H9 (cell line): ENCODE measurements at regions not wholly inside any gene's neighbourhood (a gene's known extent, or its start where the extent isn't known, plus 50 kb on each side); places are given as distances from the start of the nearest gene placed in this dataset.

ENCODE experiments used
- DNase-seq: peaks from one replicate; pipeline ENCODE4 v3.0.0-alpha.2; 2017
- H2AFZ ChIP-seq: one replicate; pipeline ENCODE4 v1.6.1; 2013; ENCODE audit warnings: mild to moderate bottlenecking, low read length, control low read depth, moderate library complexity
- H2AK5ac ChIP-seq: 2 replicates; pipeline ENCODE4 v1.6.1; 2013; ENCODE audit warnings: low read length, control low read depth, mixed read lengths; ENCODE audit not compliant: insufficient read length
- H2BK120ac ChIP-seq: one replicate; pipeline ENCODE4 v1.6.1; 2013; ENCODE audit warnings: low read depth, mild to moderate bottlenecking, low read length, control low read depth, inconsistent platforms; ENCODE audit not compliant: poor library complexity, severe bottlenecking
- H2BK12ac ChIP-seq: 2 replicates; pipeline ENCODE4 v1.6.1; 2013; ENCODE audit warnings: low read length, control low read depth, mixed read lengths, low read depth; ENCODE audit not compliant: insufficient read length
- H2BK15ac ChIP-seq: 2 replicates; pipeline ENCODE4 v1.6.1; 2013; ENCODE audit warnings: low read depth, low read length, control low read depth
- H2BK20ac ChIP-seq: one replicate; pipeline ENCODE4 v1.6.1; 2013; ENCODE audit warnings: low read depth, mild to moderate bottlenecking, low read length, control low read depth, inconsistent platforms; ENCODE audit not compliant: poor library complexity, severe bottlenecking
- H2BK5ac ChIP-seq: 2 replicates; pipeline ENCODE4 v1.6.1; 2013; ENCODE audit warnings: low read length, control low read depth, mixed read lengths; ENCODE audit not compliant: insufficient read length
- H3K14ac ChIP-seq: 2 replicates; pipeline ENCODE4 v1.6.1; 2013; ENCODE audit warnings: low read length, control low read depth; ENCODE audit not compliant: insufficient read depth
- H3K18ac ChIP-seq: 2 replicates; pipeline ENCODE4 v1.6.1; 2013; ENCODE audit warnings: low read depth, mild to moderate bottlenecking, mixed read lengths, low read length, control low read depth; ENCODE audit not compliant: insufficient read length
- H3K23ac ChIP-seq: 2 replicates; pipeline ENCODE4 v1.6.1; 2013; ENCODE audit warnings: low read length, control low read depth, mixed read lengths, low read depth; ENCODE audit not compliant: insufficient read length
- H3K23me2 ChIP-seq: 2 replicates; pipeline ENCODE4 v1.6.1; 2013; ENCODE audit warnings: low read depth, mild to moderate bottlenecking, mixed read lengths, low read length, control low read depth; ENCODE audit not compliant: insufficient read length, poor library complexity, severe bottlenecking
- H3K27ac ChIP-seq: 2 replicates; pipeline ENCODE4 v1.5.1; 2013; ENCODE audit warnings: low read length, control low read depth, mixed read lengths, low read depth; ENCODE audit not compliant: insufficient read length
- H3K27me3 ChIP-seq: 2 replicates; pipeline ENCODE4 v1.6.1; 2013; ENCODE audit warnings: low read length, control low read depth, inconsistent platforms; ENCODE audit not compliant: insufficient read depth
- H3K4ac ChIP-seq: 2 replicates; pipeline ENCODE4 v1.6.1; 2013; ENCODE audit warnings: low read depth, mild to moderate bottlenecking, control low read depth, inconsistent platforms, low read length, moderate library complexity
- H3K4me1 ChIP-seq: 2 replicates; pipeline ENCODE4 v1.6.1; 2013; ENCODE audit warnings: low read length, control low read depth, inconsistent platforms; ENCODE audit not compliant: insufficient read depth
- H3K4me2 ChIP-seq: 2 replicates; pipeline ENCODE4 v1.6.1; 2013; ENCODE audit warnings: low read length, control low read depth, mixed read lengths; ENCODE audit not compliant: insufficient read length, insufficient read depth
- H3K56ac ChIP-seq: 2 replicates; pipeline ENCODE4 v1.6.1; 2013; ENCODE audit warnings: low read depth, mild to moderate bottlenecking, mixed read lengths, low read length, control low read depth; ENCODE audit not compliant: insufficient read length
- H3K79me1 ChIP-seq: 2 replicates; pipeline ENCODE4 v1.6.1; 2013; ENCODE audit warnings: low read depth, mild to moderate bottlenecking, moderate library complexity, low read length, control low read depth, inconsistent platforms; ENCODE audit not compliant: insufficient read depth, poor library complexity, severe bottlenecking
- H3K79me2 ChIP-seq: 2 replicates; pipeline ENCODE4 v1.6.1; 2013; ENCODE audit warnings: low read length, control low read depth, inconsistent platforms; ENCODE audit not compliant: insufficient read depth
- H3K9ac ChIP-seq: 2 replicates; pipeline ENCODE4 v1.6.1; 2013; ENCODE audit warnings: low read length, control low read depth, mixed read lengths; ENCODE audit not compliant: insufficient read length; ENCODE audit errors: extremely low read depth
- H3K9me3 ChIP-seq: one replicate; pipeline ENCODE4 v1.6.1; 2013; ENCODE audit warnings: low read depth, low read length, inconsistent platforms; ENCODE audit not compliant: control insufficient read depth
- H3T11ph ChIP-seq: one replicate; pipeline ENCODE4 v1.6.1; 2013; ENCODE audit warnings: mild to moderate bottlenecking, low read length, control low read depth, inconsistent platforms
- H4K20me1 ChIP-seq: one replicate; pipeline ENCODE4 v1.6.1; 2013; ENCODE audit not compliant: control insufficient read depth, insufficient read length, insufficient read depth
- H4K5ac ChIP-seq: 2 replicates; pipeline ENCODE4 v1.6.1; 2013; ENCODE audit warnings: low read depth, mild to moderate bottlenecking, mixed read lengths, low read length, control low read depth; ENCODE audit not compliant: insufficient read length
- H4K8ac ChIP-seq: replicated peaks from 2 replicates; pipeline ENCODE4 v1.6.1; 2013; ENCODE audit warnings: low read length, control low read depth, mixed read lengths, low read depth; ENCODE audit not compliant: insufficient read length
- H4K91ac ChIP-seq: 2 replicates; pipeline ENCODE4 v1.6.1; 2013; ENCODE audit warnings: low read depth, mild to moderate bottlenecking, moderate library complexity, mixed read lengths, low read length, control low read depth; ENCODE audit not compliant: insufficient read length
- H3K27ac Mint-ChIP-seq, 3 experiments: 2 replicates in 2 of 3; 3 replicates in 1 of 3; pipeline ENCODE4 v1.8.0; 2020 to 2021; ENCODE audit warnings: mixed read lengths in 3 of 3, mild to moderate bottlenecking in 1 of 3, moderate library complexity in 1 of 3
- H3K27me3 Mint-ChIP-seq: 2 replicates; pipeline ENCODE4 v1.8.0; 2021; ENCODE audit warnings: low read depth, mild to moderate bottlenecking, moderate library complexity, mixed read lengths
- H3K36me3 Mint-ChIP-seq, 3 experiments: 2 replicates in 2 of 3; 3 replicates in 1 of 3; pipeline ENCODE4 v1.8.0; 2020 to 2021; ENCODE audit warnings: low read depth in 3 of 3, mixed read lengths in 3 of 3; ENCODE audit not compliant: insufficient read depth in 1 of 3
- H3K4me1 Mint-ChIP-seq, 2 experiments: 2 replicates each; pipeline ENCODE4 v1.8.0; 2020; ENCODE audit warnings: mixed read lengths in 2 of 2
- H3K4me3 Mint-ChIP-seq, 2 experiments: 2 replicates in 1 of 2; 3 replicates in 1 of 2; pipeline ENCODE4 v1.8.0; 2020 to 2021; ENCODE audit warnings: mild to moderate bottlenecking in 2 of 2, mixed read lengths in 2 of 2, moderate library complexity in 1 of 2
- H3K9me3 Mint-ChIP-seq, 2 experiments: 2 replicates in 1 of 2; 3 replicates in 1 of 2; pipeline ENCODE4 v1.8.0; 2020; ENCODE audit warnings: mild to moderate bottlenecking in 2 of 2, mixed read lengths in 2 of 2, moderate library complexity in 1 of 2
- WGBS: extraction: QIAGEN DNeasy Blood & Tissue Kit; methylation state at CpG from one replicate; pipeline ENCODE4 v1.1.7; 2013; ENCODE audit warnings: missing lambda C conversion rate, low lambda C conversion rate, mixed read lengths; ENCODE audit not compliant: insufficient read length; ENCODE audit errors: extremely low coverage; 5-methylcytosine and 5-hydroxymethylcytosine counted together
- TF ChIP-seq, protein P1 (sequence below): fragments of 200-600 bp; sonication (generic); conservative IDR thresholded peaks from 3 replicates; pipeline ENCODE4 v1.8.0; 2021; ENCODE audit warnings: antibody characterized with exemption, mild to moderate bottlenecking

DNA sequence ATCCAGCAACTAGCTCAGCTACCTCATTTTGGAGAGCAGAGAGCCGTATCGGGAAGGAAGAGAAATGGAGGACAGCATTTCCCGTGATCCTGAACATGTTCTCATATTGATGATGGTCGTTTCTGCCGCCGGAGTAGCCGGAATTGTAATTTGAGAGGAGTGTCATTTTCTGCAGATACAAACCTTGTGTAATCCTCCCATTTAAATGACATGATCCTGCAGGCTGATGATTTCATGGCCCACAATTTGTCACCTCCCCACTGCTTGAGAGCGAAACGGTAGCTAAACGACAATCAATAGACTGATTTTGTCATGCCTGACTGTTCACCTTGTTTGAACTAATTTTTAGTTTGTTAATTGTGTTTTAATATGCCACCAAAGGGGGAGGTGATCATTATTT is 126.5 kb upstream of the CNTN6 start:
- Histone ChIP-seq H3K18ac (no peak overlapping the region), H4K91ac (no peak overlapping the region), H2BK120ac (no peak overlapping the region), H2BK12ac (no peak overlapping the region), H3K27ac (no peak overlapping the region), H3K4me1 (no peaks in the 10 kb centered on the region), H3K23ac (no peak overlapping the region), H2BK20ac (no peak overlapping the region), H3K56ac (no peak overlapping the region), H2AK5ac (no peak overlapping the region), H3K4me2 (no peak overlapping the region), H2BK5ac (no peak overlapping the region), H3K79me1 (no peaks in the 10 kb centered on the region), H3T11ph (no peak overlapping the region), H4K5ac (no peak overlapping the region), H3K4ac (no peak overlapping the region), H4K20me1 (no peaks in the 10 kb centered on the region), H3K14ac (no peak overlapping the region), H3K79me2 (no peaks in the 10 kb centered on the region), H2BK15ac (no peak overlapping the region), H3K9me3 (peaks cover under 1% of the 10 kb centered on the region), H3K9ac (no peak overlapping the region), H2AFZ (no peak overlapping the region), H4K8ac (no peak overlapping the region), H3K27me3 (no peaks in the 10 kb centered on the region), H3K23me2 (no peaks in the 10 kb centered on the region)
- no CpG with 5 or more reads among the region's 10 CpGs for WGBS
- Mint-ChIP-seq H3K27me3 (no peaks in the 10 kb centered on the region), H3K9me3 (peaks cover 3 to 10% of the 10 kb centered on the region in 2 experiments), H3K4me3 (no peak overlapping the region), H3K36me3 (peaks cover 0 to 3% (median 0%) of the 10 kb centered on the region in 3 experiments; a peak in 3 of 7 replicates), H3K4me1 (no peaks in the 10 kb centered on the region), H3K27ac (no peak overlapping the region)
- no peak for DNase-seq
- TF ChIP-seq, protein P1, sequence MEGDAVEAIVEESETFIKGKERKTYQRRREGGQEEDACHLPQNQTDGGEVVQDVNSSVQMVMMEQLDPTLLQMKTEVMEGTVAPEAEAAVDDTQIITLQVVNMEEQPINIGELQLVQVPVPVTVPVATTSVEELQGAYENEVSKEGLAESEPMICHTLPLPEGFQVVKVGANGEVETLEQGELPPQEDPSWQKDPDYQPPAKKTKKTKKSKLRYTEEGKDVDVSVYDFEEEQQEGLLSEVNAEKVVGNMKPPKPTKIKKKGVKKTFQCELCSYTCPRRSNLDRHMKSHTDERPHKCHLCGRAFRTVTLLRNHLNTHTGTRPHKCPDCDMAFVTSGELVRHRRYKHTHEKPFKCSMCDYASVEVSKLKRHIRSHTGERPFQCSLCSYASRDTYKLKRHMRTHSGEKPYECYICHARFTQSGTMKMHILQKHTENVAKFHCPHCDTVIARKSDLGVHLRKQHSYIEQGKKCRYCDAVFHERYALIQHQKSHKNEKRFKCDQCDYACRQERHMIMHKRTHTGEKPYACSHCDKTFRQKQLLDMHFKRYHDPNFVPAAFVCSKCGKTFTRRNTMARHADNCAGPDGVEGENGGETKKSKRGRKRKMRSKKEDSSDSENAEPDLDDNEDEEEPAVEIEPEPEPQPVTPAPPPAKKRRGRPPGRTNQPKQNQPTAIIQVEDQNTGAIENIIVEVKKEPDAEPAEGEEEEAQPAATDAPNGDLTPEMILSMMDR, result no peak
